HG02571 (cell line): ENCODE measurements at regions not wholly inside any gene's neighbourhood (a gene's known extent, or its start where the extent isn't known, plus 50 kb on each side); places are given as distances from the start of the nearest gene placed in this dataset.
"Not testable (repeated sequence)": the region's sequence is repeated elsewhere in the genome, so short reads cannot be mapped to it uniquely, and the experiment has no call there.

Experiments used
- ATAC-seq: cut with Tn5 transposase; IDR thresholded peaks from one replicate; pipeline ENCODE4 v1.9.1; 2021; ENCODE audit warnings: mild to moderate bottlenecking, moderate library complexity; ENCODE audit not compliant: unreplicated experiment

DNA sequence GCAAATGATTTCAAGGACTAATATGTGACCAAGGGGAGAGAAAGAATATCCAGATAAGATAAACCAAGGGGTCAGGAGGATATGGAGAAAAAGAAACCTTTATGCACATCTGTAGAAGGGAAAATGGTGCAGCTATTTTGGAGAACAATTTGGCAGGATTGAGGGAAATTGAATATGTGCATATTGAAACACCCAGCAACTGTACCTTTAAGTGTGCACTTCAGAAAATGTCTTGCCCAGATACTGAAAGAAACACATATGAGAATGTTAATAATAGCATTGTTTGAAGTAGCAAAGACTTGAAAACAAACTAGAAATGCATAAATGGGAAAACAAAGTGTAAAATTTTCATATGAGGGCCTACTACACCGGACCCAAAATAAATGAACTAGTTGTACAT, 599.6 kb downstream of the PSAT1 start:
- no peak for ATAC-seq

DNA sequence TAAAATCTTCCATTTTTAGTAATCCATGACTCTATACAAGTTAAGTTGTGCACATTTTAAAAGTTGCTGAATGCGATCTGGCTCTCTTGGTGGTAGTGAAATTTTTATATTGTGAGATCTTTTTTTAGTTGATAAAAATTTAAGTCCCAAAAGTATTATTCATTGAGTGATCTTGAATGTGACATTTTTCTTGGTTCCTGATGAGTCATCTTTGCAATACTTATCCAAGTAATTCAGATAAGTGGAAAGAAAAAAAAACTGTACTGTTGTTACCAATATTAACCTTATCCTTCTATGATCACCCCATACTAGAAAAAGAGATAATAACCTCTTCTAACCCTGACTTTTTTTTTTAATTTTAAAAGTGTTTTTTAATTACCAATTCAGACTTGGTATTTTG, 601.3 kb downstream of the PSAT1 start:
- no peak for ATAC-seq

DNA sequence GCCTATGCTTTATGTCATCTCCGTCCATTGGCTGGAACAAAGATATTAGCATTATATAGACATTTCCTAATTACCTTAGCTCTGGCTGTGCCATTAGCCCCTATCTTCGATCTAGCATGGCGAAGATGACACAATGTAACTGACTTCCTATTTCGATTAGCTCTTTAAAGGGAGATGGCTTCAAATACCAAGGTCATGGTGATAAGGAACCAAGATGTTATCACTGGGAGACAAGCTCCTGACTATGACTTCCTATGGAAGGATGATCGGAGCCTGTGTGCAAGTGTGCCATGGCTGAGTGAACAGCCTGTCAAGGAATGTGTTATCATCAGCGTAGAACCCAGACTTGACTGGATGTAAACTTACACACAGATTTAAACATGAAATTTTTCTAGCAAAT, 602.1 kb downstream of the PSAT1 start:
- no peak for ATAC-seq

DNA sequence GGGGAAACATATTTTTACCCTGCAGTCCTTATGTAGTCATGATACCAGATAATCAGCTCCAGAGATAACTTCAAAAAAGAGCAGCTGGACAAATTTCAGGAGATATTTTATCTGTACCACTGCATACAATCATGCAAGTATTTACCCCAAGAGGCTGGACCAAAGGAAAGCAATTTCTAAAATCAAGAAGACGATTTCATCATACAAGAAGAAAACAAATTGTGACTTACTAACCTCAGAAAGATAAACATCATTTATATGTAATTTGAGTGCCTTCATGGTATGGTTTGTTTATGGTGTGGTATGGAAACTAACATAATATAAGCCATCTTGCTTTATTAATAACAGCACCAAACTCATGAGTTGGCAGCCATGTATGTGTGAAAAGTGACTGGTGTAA, 603.6 kb downstream of the PSAT1 start:
- no peak for ATAC-seq

DNA sequence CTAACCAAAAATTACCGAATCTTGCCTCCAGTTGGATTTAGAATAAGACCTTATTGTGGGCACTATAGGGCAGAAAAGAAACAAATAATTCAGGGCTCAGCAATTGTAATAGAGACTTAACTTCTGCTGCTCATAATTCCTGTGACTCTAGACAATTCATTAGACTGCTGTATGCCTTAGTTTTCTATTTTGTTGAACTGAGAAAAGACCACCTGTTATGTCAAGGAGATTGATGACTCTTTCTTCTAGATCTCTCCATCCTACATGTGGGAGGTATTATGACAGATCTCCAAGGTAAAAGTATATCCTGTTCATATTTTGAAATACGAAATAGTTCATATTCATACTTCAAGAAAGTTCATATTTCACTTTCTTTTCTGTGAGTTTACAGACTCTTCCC, 605.1 kb downstream of the PSAT1 start:
- ATAC-seq, result no peak

DNA sequence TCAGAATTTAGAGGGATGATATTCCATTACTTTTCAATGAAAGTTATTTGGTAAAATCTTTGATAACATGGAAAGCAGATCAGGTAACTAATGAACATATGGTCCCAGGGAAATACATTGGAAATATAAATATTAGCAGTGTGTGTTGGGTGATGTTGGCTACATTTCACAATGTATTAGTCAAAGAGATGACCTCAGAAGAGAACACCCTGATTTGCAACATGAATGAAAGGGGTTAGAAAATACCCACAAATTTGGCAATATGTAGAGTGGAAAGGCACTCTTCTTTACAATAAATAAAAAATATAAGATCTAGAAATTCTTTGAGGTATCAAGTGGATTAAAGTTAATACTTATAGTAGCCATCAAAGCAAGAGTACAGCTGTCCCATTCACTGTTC, 606.7 kb downstream of the PSAT1 start:
- no peak for ATAC-seq

DNA sequence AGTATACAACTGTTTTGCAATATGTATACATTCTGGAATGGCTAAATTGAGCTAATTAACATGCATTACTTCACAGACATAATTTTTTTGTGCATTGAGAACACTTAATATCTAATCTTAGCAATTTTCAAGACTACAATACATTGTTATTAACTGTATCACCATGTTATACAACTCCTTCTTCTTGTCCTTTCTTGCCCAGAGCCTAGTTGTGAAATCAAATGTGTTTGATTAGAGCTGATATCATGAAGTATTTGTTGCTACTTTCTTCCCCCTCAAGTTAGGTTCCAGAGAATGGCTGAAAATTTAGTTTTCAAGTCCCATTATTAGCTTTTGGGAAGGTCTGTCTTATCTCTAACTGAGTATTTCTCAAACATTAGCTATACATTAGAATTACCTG, 607.8 kb downstream of the PSAT1 start:
- no peak for ATAC-seq

DNA sequence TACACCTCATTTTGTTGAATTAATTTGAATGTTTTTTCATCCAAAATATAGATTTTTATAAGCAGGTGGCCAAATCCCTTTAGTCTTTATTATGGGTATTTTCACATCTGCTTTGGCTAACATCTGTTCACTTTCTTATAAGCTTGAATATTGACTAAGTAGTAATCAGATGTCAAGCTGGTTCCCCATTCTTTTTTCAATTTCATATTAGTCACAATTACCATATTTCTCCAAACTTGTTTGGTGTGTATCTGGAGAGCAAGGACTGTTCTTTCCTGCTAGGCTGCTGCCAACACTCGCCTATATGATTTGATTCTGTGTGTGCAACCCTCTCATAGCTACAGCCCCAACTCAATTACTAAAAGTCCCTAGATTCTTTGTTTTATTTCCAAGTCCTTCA, 608.5 kb downstream of the PSAT1 start:
- ATAC-seq, result no peak

DNA sequence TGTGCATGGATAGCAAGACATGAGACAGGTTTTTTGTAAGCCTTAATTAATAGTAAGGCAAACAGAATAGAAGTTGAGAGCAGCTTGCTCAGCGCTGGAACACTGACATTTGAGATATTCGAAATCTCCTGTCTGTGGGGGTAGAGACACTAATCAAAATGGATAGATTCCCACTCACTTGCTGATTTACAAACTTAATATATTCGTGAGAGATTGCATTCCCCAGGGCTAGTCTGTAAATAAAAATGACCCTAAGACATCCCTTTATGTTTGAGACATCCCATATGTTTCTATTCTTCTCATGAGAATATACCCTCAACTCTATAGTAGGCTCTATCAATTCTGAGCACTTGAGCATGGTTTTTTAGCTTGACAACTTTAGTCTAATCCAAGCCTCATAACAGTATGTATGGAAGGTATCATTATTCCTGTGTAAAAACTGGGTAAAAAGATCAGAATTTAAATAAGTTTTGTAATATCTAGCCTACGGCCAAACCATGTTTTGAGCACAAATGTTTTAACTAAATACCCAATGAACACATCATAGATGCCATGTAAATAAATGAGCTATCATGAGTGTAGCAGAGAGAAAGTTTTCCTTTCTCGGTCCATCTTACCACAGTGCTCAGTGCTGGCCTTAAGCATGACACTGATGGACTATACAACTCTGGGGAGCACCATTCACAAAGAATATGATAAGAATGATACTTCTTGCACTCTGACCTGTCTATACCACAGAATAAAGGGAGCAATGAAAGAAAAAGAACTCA, 609.2 kb downstream of the PSAT1 start:
- ATAC-seq, result no peak

DNA sequence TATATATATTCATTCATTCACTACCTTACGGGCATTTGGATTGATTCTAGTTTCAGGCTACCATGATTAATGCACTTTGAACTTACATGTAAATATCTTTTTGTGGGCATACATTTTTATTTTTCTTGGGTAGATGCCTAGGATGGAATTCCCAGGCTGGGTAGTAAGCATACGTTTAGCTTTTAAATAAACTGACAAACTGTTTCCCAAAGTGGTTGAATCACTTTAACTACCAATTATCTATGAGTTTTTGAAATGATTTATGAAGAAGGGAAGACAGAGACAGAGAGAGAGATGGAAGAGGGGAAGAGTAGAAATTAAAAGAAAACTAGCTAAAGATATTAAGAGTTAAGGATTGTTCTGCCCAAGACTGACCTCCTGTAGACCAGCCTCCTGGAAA, 612.6 kb downstream of the PSAT1 start:
- ATAC-seq, result no peak

DNA sequence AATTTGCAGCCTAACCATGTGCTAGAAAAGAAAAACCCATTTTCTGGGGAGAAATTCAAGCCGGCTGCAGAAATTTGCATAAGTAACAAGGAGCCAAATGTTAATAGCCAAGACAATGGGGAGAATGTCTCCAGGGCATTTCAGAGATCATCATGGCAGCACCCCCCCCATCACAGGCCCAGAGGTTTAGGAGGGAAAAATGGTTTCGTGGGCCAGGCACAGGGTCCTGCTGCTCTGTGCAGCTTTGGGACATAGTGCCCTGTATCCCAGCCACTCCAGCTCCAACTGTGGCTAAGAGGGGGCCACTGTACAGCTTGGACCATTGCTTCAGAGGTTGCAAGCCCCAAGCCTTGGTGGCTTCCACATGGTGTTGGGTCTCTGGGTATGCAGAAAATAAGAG, 620.0 kb downstream of the PSAT1 start:
- ATAC-seq, result not testable (repeated sequence)

DNA sequence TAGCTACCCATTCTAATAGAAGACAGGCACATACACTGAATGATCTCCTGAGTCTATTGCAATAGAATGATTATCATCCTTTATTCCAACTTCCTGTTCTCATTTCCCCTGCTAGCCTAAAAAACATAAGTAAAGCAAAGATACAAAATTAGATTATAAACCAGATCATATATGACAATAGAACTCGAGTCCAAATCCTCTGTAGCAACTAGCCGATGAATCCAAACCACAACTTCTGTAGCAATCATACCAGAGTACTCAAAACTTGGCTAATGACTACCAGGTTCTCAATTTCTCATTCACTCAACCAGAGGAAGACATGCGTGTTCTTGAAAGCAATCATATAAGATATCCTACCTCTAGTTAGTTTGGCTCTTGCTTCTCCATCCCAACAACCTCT, 622.1 kb downstream of the PSAT1 start:
- no peak for ATAC-seq

DNA sequence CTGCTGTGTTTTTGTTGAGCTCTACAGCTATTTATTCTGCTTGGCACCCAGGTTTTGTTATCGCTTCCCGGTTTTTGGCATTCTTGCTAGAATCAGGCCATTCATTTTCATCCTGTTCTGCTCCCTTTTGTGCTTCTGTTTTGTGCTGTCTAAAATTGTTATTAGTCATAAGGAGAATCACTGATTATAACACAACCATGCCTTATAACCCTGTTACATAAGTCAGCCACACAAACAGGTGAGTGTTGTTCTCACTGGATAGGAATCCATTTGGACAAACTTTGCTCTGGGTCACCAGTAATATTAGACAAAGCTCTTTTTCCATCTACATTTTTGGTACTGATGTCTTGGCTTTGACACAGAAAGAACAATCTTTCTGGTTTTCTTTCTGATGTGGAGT, 622.8 kb downstream of the PSAT1 start:
- no peak for ATAC-seq

DNA sequence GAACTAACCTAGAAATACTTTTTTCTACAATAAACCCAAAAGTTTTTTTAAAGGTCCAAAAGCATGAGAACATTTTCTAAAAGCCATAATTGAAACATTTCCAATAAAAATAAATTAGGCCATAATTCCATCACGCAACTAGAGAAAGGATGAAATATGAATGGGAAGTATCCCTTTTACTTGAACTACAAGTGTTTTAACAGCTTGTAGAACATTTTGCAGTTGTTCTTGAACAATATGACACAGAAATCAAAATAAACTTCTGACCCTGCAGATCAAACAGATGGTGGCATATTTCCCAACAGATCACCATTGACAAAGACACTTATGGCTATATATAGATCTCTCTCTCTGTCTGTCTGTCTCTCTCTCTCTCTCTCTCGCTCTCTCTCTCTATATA, 624.4 kb downstream of the PSAT1 start:
- ATAC-seq, result no peak

DNA sequence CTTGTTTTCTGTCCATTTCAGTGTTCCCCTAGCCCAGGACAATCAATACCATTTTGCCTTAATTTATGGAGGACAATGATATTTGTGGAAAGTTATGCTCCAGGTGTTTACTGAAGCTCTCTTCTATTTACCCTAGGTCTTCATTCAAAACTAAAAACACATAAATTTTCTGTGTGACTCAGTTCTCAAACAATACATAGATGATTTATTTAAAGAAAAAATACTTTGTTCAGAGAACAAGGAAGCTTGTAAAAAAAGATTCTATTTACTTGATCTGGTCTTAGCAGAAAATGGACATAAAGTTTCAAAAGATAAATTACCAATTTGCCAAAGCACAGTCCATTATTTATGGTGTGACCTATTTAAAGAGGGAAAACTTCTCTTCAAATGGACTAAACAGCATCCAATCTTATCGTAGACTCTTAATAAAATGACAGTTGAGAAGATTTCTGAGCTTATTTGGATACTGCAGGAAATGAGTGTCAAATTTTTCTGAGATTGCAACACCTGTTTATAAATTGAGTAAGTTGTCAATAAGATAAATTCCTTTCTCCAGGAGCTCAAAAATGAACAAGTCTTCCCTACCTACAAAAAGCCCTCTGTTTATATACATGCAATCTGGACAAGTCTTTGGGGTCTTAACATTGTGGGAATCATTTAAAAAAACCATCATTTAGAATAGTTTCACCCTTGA, 627.2 kb downstream of the PSAT1 start:
- ATAC-seq, result no peak

DNA sequence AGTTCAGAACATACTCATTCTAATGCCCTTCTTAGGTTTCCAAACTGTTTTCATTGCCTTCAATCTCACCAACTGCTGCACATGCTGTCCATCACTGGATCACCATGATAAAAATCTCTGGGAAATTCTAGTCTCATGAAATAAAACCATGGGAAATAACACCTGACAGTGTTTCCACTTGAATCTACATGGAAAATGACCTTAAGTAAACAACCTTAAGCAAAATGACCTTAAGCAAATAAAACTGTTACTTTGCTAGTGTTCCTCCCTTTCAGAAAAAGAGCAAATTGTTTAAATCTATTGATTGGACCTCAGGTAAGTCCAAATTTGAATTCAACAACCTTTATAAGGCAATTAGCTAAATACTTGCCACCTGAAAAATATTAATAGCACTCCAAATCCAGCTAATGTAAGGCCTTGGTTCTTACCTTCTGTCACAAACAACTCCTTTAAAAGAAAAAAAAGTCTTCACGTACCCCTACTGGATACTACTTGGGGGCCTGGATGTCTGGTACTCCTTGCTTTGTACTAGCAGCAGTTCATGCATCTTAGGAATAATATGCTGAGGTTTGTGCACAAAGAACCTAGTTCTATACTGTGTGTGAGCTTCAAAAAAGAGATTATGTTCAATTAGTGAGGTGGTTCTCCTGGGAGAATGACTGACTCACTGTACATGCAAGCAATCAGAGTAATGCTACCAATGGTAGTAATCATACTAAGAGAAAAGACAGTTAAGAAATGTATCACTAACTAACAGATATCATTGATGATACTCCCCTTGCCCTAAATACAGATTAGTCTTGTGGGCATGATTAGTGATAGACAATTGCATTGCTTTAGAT, 630.4 kb downstream of the PSAT1 start:
- no peak for ATAC-seq

DNA sequence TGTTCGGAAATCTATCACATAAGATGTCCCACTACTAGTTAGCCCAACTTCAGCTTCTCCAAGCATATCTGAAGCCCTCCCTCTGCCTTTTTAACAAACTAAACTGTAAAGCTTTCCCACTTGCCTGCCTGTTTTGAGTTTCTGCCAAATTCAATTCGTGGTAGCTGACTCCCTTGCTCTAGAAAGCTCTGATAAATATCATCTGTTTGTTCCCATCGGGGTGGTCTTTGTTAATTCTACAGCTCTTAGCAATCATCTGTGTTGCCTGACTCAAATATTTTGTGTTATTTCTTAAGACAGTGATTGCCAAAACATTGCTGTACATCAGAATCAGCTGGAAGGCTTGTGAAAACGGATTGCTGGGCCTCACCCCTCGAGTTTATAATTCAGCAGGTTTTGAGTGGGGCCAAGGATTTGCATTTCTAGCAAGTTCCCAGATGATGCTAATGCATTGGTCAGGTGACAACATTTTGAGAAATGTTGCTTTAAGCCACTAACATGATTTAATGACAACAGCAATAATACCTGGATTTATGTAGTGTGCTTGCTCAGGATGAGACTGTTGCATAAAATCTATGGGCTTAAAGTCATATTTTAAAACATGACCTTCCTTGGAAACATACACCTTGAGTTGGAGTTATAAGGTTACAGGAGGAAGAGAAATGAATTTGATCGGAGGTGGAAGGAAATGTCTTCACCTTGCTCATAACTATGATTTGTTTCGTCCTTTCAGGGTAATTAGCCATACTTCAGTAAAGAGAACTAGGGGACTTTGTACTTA, 631.9 kb downstream of the PSAT1 start:
- no peak for ATAC-seq

DNA sequence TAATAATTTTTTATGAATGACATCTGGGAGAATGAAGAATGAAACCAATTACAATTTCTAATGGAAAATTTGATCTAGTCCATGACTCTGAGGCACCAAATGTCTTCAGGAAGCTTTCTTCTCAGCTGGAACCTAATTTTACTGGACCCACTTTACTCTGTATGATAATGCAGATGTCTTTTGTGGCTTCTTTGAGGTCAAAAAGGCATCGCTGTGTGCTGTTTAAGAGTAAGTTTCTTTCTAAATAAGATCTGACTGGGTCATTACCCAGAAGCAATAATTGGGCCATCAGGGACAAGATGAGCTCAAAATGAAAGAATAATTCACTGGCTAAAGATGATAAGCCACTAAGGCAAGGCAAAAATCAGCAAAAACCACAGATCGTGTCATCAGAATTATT, 633.4 kb downstream of the PSAT1 start:
- ATAC-seq, result no peak

DNA sequence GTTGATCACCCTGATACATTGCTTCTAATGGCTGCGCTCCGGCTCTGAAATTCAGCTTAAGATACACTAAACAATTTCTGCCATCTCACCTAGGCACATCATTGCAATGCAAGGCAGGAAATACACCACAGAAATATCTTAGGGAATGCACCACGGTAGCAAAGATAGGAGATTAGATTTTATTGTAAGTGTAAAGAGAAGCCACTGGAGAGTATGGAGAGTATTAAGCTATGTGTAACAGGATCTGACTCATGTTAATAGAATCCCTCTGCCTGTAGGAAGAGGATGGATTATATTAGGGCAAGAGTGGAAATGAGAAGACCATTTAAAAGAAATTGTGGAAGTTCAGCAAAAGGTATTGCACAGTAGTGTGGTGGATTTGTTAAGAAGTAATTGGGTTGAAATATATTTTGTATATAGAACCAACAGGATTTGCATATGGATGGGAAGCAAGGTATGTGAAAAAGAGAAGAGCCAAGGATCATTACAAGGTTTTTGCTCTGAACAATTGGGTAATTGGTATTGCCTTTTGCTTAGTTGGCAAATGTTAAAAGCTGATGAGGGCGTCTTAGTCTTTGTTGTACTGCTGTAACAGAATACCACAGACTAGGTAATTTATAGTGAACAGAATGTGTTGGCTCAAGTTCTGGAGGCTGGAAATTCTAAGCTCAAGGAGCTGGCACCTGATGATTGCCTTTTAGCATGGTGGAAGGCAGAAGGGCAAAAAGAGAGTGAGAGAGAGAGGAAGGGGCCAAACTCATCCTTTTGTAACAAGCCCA, 636.1 kb downstream of the PSAT1 start:
- ATAC-seq, result no peak

DNA sequence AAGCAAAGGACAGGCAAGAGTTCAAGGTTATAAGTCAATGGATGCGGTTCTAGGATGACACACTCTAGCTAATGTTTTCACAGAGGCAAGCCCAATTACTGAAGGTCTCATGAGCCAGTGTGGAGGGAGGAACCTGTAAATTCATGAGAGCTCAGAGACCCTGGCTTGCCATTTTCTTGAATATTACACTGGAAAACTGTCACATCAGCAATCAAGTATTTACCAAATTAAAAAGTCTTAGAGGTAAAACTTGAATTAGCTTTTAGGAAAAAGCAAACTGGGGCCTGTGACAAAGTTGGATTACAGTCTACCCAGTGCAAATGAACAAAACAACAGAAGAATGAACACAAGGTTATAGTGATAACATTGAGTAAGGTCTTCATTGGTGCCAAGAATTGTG, 636.9 kb upstream of the TLE4 start:
- ATAC-seq, result no peak
